22Rv1 (cell line): ENCODE measurements at regions not wholly inside any gene's neighbourhood (a gene's known extent, or its start where the extent isn't known, plus 50 kb on each side); places are given as distances from the start of the nearest gene placed in this dataset.
"Not testable (repeated sequence)": the region's sequence is repeated elsewhere in the genome, so short reads cannot be mapped to it uniquely, and the experiment has no call there.

Experiments used
- H3K27ac ChIP-seq: fragments of 450-650 bp; 2 replicates; pipeline ENCODE4 v1.5.1; 2017
- CTCF ChIP-seq: fragments of 450-650 bp; IDR thresholded peaks from 2 replicates; pipeline ENCODE4 v1.5.1; 2017; ENCODE audit warnings: mild to moderate bottlenecking
- ZFX ChIP-seq: fragments of 450-650 bp; IDR thresholded peaks from 2 replicates; pipeline ENCODE4 v1.6.1; 2017; ENCODE audit warnings: antibody characterized with exemption, borderline replicate concordance

DNA sequence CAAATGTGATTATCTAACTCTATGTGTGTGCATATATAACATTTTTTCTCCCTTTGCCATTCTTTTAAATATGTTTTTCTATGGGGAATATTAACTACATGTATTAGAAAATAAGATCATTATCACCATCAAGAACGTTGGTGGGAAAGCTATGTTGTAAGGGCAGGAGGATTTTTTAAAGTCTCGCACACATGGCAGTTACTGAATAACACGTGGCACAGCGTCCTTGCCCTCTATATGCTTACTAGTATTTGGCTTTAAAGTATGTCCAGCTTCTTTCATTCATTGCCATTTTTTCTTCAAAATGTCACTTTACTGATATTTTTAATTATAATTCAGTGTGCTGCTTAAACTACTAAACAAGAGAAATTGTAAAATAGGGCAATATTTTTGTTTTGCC is 944.3 kb downstream of the SOCS6 start:
- TF ChIP-seq ZFX (no peak), CTCF (no peak)

GRCh38 chr18:71223486-71223885 is 934.6 kb downstream of the SOCS6 start:
- H3K27ac ChIP-seq = no peak overlapping the region
- TF ChIP-seq CTCF = no peak
- TF ChIP-seq ZFX = no peak

More for the DNA sequence above, 944.3 kb downstream of the SOCS6 start:
- H3K27ac ChIP-seq = no peak overlapping the region

DNA sequence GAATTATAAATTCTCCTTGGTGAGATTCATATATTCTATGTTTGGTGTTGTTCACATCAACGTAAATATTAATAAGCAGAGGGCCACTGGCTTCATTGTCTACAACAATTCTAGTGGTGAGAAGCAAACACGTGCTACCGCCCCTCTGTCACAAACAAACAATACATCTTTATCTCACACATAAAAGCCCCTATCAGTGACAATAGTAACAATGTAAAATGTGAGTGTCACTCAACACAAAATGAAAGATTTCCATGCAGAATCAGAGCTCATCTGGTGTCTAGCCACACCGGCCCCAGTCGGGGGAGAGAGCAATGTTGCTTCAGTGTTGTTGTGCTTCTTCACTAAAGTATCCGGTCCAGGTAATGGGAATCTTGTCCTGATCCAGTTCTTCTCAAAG is 932.6 kb downstream of the SOCS6 start:
- H3K27ac ChIP-seq = no peak overlapping the region
- TF ChIP-seq CTCF (no peak), ZFX (no peak)

GRCh38 chr18:71212739-71213138 is 923.9 kb downstream of the SOCS6 start:
- H3K27ac ChIP-seq = not testable (repeated sequence)

DNA sequence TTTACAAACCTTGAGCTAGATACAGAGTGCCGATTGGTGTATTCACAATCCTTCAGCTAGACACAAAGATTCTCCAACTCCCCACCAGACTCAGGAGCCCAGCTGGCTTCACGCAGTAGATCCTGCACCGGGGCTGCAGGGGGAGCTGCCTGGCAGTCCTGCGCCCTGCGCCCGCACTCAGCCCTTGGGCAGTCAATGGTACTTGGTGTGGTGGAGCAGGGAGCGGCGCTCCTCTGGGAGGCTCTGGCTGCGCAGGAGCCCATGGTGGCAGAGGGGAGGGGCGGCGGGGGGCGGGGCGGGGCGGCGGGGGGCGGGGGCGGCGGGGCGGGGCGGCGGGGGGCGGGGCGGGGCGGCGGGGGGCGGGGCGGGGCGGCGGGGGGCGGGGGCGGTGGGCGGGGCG is 923.4 kb downstream of the SOCS6 start:
- TF ChIP-seq CTCF (no peak), ZFX (no peak)

GRCh38 chr18:71209944-71210343 is 921.1 kb downstream of the SOCS6 start:
- TF ChIP-seq CTCF = no peak
- TF ChIP-seq ZFX = no peak
- no peak overlapping the region for H3K27ac ChIP-seq

More for the DNA sequence above, 923.4 kb downstream of the SOCS6 start:
- no peak overlapping the region for H3K27ac ChIP-seq

DNA sequence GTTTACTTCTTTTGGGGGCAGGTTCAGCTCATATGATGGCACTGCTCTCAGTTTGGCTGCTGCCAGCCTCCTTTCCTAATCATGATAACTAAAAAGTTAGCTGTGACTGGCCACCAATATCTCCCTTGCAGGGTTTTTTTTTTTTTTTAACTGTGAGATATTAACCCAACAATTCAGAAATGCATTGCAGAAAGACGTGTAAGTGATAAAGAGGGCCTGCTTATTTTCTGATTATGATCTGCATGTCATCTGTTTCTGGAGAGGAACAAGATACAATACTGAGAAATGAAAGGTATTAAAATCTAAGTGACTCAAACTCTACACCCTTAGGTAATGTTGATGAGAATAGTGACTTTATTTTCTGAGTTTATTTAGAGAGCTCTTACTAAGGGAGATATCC is 905.6 kb downstream of the SOCS6 start:
- TF ChIP-seq CTCF = no peak
- no peak for TF ChIP-seq ZFX
- no peak overlapping the region for H3K27ac ChIP-seq

DNA sequence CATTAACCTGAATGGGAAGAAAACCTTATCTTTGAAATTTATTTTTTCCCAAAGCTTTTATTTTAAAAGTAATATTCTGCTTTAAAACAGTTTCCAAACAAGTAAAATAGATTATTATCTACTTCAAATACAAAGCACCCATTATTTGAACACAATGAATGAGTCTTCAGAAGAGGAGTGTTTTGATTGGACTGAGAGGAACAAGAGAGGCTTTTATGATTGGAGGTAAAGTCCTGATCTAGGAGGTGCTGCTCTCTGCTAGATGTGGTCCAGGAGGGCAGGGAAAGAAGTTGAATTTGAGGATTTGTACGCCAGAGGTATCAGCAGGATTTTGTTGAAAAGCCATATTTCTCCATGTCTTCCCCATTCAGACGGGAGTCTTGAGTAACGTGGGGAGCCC is 900.7 kb downstream of the SOCS6 start:
- TF ChIP-seq ZFX (no peak), CTCF (no peak)
- H3K27ac ChIP-seq = no peak overlapping the region
